Neural cell (in vitro differentiated cells): ENCODE measurements at regions not wholly inside any gene's neighbourhood (a gene's known extent, or its start where the extent isn't known, plus 50 kb on each side); places are given as distances from the start of the nearest gene placed in this dataset.

ENCODE experiments used
- EP300 ChIP-seq: fragments of 450-650 bp; conservative IDR thresholded peaks from 2 replicates; pipeline ENCODE4 v1.6.1; 2014; ENCODE audit warnings: antibody characterized with exemption, mild to moderate bottlenecking, moderate library complexity; ENCODE audit not compliant: poor library complexity, severe bottlenecking
- EZH2 ChIP-seq: fragments of 200-600, 300-800 bp; shearing (Covaris generic), sonication (generic); IDR thresholded peaks from 2 replicates; pipeline ENCODE4 v1.6.1; 2014; ENCODE audit warnings: antibody characterized with exemption, low read length, borderline replicate concordance, mild to moderate bottlenecking; ENCODE audit not compliant: insufficient read depth, poor library complexity, severe bottlenecking
- POLR2AphosphoS5 ChIP-seq: IDR thresholded peaks from 2 replicates; pipeline ENCODE4 v1.6.1; 2012
- RAD21 ChIP-seq: fragments of 450-650 bp; conservative IDR thresholded peaks from 2 replicates; pipeline ENCODE4 v1.6.1; 2014; ENCODE audit warnings: antibody characterized with exemption, mild to moderate bottlenecking, moderate library complexity
- REST ChIP-seq: IDR thresholded peaks from 2 replicates; pipeline ENCODE4 v1.6.1; 2012; ENCODE audit warnings: borderline replicate concordance
- TAF1 ChIP-seq: IDR thresholded peaks from 2 replicates; pipeline ENCODE4 v1.6.1; 2012; ENCODE audit warnings: low read depth
- TF ChIP-seq, protein P1 (sequence below): fragments of 450-650 bp; IDR thresholded peaks from 2 replicates; pipeline ENCODE4 v1.5.1; 2014; ENCODE audit warnings: antibody characterized with exemption, mild to moderate bottlenecking, moderate library complexity; ENCODE audit not compliant: poor library complexity, severe bottlenecking

GRCh38 chr2:126784621-126785020 lies 114.1 kb upstream of the TEX51 start:
- TF ChIP-seq, protein P1, sequence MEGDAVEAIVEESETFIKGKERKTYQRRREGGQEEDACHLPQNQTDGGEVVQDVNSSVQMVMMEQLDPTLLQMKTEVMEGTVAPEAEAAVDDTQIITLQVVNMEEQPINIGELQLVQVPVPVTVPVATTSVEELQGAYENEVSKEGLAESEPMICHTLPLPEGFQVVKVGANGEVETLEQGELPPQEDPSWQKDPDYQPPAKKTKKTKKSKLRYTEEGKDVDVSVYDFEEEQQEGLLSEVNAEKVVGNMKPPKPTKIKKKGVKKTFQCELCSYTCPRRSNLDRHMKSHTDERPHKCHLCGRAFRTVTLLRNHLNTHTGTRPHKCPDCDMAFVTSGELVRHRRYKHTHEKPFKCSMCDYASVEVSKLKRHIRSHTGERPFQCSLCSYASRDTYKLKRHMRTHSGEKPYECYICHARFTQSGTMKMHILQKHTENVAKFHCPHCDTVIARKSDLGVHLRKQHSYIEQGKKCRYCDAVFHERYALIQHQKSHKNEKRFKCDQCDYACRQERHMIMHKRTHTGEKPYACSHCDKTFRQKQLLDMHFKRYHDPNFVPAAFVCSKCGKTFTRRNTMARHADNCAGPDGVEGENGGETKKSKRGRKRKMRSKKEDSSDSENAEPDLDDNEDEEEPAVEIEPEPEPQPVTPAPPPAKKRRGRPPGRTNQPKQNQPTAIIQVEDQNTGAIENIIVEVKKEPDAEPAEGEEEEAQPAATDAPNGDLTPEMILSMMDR, result no peak
- no peak for TF ChIP-seq POLR2AphosphoS5
- no peak for TF ChIP-seq RAD21
- no peak for TF ChIP-seq EZH2
- no peak for TF ChIP-seq REST
- no peak for TF ChIP-seq EP300
- no peak for TF ChIP-seq TAF1
